ENCODE measurements at regions not wholly inside any gene's neighbourhood (a gene's known extent, or its start where the extent isn't known, plus 50 kb on each side); places are given as distances from the start of the nearest gene placed in this dataset.

DNA sequence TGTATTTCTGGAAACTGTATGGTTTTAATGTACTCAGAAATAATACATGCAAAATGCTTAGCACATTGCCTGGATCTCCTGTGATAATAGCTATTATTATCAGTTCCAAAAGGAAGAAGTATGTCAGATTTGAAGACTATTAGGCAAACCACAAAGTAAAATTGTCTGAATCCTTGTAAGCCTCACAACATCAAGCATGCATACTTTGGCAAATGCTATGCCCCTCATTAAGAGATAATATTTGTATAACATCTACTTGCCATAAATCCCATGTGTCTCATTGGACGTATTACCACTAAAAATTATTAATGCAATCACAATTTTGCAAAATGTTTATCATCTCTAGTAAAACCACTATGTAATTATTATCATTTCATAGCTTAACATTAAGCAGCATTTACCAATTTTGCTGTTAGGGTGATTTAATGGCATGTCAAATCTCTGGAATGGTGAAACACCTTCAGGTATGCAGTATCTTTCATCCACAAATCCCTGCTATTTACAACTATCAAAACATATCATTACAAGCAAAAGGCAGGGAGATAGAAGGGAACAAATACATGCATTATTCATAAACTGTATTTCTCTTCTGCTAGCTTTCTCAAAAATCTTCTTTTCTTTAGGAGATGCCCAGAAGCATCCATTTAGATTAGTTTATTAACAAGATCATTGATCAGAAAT lies 974.6 kb upstream of the RAG2 start:
- ATAC-seq = no peak
- H3K36me3 ChIP-seq (ENCODE audit: insufficient read depth in 1 of 2, low read depth in 1 of 2) = no peaks in the 10 kb centered on the region
- intact Hi-C loops (cut with DNase I) = no loop called here
- DNase-seq = no peak
- WGBS, 3 donors = 46 to 69% (median 58%) methylated on average over 1 of the region's 1 CpG
- no peak overlapping the region for H3K4me3 ChIP-seq
- no peaks in the 10 kb centered on the region for H3K4me1 ChIP-seq
- H3K27me3 ChIP-seq (ENCODE audit: insufficient read depth in 3 of 3, low read length in 2 of 3) = no peaks in the 10 kb centered on the region
- no peaks in the 10 kb centered on the region for H3K9me3 ChIP-seq
- H3K27ac ChIP-seq = no peak overlapping the region
- TF ChIP-seq, protein P1, sequence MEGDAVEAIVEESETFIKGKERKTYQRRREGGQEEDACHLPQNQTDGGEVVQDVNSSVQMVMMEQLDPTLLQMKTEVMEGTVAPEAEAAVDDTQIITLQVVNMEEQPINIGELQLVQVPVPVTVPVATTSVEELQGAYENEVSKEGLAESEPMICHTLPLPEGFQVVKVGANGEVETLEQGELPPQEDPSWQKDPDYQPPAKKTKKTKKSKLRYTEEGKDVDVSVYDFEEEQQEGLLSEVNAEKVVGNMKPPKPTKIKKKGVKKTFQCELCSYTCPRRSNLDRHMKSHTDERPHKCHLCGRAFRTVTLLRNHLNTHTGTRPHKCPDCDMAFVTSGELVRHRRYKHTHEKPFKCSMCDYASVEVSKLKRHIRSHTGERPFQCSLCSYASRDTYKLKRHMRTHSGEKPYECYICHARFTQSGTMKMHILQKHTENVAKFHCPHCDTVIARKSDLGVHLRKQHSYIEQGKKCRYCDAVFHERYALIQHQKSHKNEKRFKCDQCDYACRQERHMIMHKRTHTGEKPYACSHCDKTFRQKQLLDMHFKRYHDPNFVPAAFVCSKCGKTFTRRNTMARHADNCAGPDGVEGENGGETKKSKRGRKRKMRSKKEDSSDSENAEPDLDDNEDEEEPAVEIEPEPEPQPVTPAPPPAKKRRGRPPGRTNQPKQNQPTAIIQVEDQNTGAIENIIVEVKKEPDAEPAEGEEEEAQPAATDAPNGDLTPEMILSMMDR (IDR thresholded peaks at IDR 0.05) = no peak

DNA sequence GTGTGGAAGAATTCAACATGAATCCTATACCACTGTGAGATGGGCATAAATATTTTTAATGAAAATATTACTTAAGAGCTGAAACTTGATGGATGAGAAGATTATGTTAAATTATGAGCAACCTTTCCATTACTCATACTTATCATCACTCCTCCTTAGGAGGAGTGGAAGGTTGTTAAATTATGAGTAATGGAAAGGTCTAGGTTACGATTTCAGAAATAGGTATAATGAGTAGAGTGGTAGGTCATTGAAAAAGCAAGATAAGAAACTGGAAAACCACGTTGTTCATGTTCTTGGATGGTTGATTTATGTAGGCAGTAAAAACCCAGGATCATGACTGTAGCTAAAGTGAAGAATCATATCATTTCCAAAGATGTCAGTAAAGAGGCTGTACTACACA lies 973.2 kb upstream of the RAG2 start:
- DNase-seq = no peak
- Histone ChIP-seq H3K36me3 (ENCODE audit: insufficient read depth in 1 of 2, low read depth in 1 of 2) (no peaks in the 10 kb centered on the region), H3K4me1 (no peaks in the 10 kb centered on the region), H3K27me3 (ENCODE audit: insufficient read depth in 3 of 3, low read length in 2 of 3) (no peaks in the 10 kb centered on the region), H3K9me3 (no peaks in the 10 kb centered on the region), H3K4me3 (no peak overlapping the region), H3K27ac (no peak overlapping the region)
- no peak for ATAC-seq
- WGBS, 3 donors = 56 to 72% (median 61%) methylated on average over 2 of the region's 2 CpGs
- TF ChIP-seq, protein P1 (IDR thresholded peaks at IDR 0.05) = no peak
- intact Hi-C loops (cut with DNase I) = no loop called here

DNA sequence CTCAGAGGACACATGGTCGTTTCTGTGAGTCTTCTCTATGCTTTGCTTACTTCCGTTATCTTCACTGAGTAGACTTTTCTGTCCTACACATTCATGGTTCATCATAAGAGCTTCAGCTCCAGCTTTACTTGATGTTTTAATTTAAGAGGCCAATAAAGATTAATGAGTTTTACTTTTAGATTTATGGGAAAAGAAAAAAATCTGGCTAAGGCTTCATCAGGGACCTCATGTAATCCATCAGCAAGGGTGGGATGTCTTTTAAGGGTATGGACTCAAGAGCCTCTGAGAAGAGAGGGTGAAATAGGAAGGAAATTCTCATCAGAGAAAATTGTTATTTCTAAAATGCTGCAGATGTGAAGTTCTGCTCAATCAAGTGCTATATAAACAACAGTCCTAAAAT lies 963.0 kb upstream of the RAG2 start:
- no peak for ATAC-seq
- Histone ChIP-seq H3K4me1 (no peaks in the 10 kb centered on the region), H3K27ac (no peak overlapping the region), H3K27me3 (ENCODE audit: insufficient read depth in 3 of 3, low read length in 2 of 3) (no peaks in the 10 kb centered on the region), H3K36me3 (ENCODE audit: insufficient read depth in 1 of 2, low read depth in 1 of 2) (no peaks in the 10 kb centered on the region), H3K9me3 (no peaks in the 10 kb centered on the region), H3K4me3 (no peak overlapping the region)
- intact Hi-C loops (cut with DNase I) = no loop called here
- WGBS, 3 donors = 71 to 74% (median 71%) methylated on average over 2 of the region's 2 CpGs
- TF ChIP-seq, protein P1 (IDR thresholded peaks at IDR 0.05) = no peak
- DNase-seq = no peak

DNA sequence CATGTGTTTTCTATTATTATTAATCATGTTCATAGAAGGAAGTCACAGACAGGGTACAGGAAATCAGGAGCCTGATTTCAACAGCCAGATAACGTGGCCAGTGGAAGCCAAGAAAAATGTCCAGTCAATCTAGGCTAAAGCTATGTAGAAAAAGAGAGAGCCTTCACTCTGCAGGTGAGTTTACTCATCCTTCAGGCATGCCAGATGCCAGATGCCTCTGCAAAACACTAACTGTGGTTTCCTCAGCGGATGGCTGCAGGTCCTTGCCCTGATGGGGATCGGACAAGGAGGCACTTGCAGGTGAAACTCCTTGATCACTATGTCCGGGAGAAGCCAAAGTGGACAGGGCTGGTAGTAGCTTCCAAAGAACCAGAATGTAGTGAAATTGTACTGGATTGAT lies 962.3 kb upstream of the RAG2 start:
- H3K27ac ChIP-seq = no peak overlapping the region
- no peak for DNase-seq
- no peak for ATAC-seq
- H3K9me3 ChIP-seq = no peaks in the 10 kb centered on the region
- H3K4me1 ChIP-seq = no peaks in the 10 kb centered on the region
- intact Hi-C loops (cut with DNase I) = no loop called here
- no peak overlapping the region for H3K4me3 ChIP-seq
- H3K36me3 ChIP-seq (ENCODE audit: insufficient read depth in 1 of 2, low read depth in 1 of 2) = no peaks in the 10 kb centered on the region
- H3K27me3 ChIP-seq (ENCODE audit: insufficient read depth in 3 of 3, low read length in 2 of 3) = no peaks in the 10 kb centered on the region
- 45 to 66% (median 65%) methylated on average over 4 of the region's 4 CpGs for WGBS, 3 donors
- TF ChIP-seq, protein P1 (IDR thresholded peaks at IDR 0.05) = no peak

DNA sequence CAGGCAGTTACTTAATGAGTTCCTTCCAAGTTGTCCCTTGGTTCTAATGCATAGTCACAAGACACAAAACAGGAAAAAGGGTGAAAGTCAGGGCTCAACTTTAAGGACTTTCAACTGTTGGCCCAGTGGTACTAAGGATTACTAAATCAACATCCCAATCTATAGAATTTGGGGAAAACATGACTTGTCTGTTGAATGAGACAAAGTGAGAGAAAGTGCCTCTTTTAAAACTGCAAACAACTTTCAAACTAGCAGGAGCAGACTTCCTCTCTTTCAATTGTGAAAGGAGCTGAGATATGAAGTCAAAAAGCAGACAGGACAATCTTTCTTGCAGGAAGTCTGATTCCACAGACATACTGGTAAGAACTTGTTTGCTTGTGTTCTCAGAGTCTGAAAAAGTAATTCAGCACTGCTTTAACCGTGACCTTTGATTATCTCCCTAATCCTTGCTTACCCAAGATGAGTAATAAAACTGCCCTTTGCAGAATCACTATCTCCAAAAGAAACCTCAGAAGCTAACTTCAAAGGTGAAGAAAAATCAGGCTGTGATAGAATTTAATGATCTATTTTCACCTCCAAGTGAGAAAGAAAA lies 960.7 kb upstream of the RAG2 start:
- no peaks in the 10 kb centered on the region for H3K27me3 ChIP-seq (ENCODE audit: insufficient read depth in 3 of 3, low read length in 2 of 3)
- no peak for ATAC-seq
- no peaks in the 10 kb centered on the region for H3K36me3 ChIP-seq (ENCODE audit: insufficient read depth in 1 of 2, low read depth in 1 of 2)
- H3K4me1 ChIP-seq = no peaks in the 10 kb centered on the region
- TF ChIP-seq, protein P1 (IDR thresholded peaks at IDR 0.05) = no peak
- no peak overlapping the region for H3K4me3 ChIP-seq
- no peak for DNase-seq
- intact Hi-C loops (cut with DNase I) = no loop called here
- no peaks in the 10 kb centered on the region for H3K9me3 ChIP-seq
- H3K27ac ChIP-seq = no peak overlapping the region
- 7 to 26% (median 14%) methylated on average over 1 of the region's 1 CpG for WGBS, 3 donors

All from psoas muscle (tissue), 7 donors.